ENCODE measurements at regions not wholly inside any gene's neighbourhood (a gene's known extent, or its start where the extent isn't known, plus 50 kb on each side); places are given as distances from the start of the nearest gene placed in this dataset.

- DNase-seq (ENCODE audit: low read depth): no peak
Observed at GRCh38 chr4:124899997-124900396, 187.5 kb upstream of the ANKRD50 start.

DNA sequence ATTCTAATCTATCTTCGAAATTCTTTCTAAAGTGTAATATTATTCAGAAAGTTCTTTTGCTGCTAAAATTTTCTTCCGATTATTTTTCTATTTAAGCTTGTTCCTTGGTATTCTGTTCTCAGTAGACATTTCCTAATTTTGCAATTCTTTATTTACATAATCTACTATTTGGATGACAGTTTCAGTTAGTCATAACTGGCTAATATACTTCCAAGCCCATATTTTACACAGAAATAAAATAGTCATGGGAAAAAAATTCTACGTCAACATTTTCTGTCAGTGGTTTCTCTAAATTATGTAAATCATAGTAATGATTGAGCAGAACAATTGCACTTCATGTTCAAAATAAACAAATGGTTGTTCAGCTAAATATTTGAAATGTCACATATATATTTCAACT, 178.0 kb upstream of the ANKRD50 start:
- no peak for DNase-seq (ENCODE audit: low read depth)

DNA sequence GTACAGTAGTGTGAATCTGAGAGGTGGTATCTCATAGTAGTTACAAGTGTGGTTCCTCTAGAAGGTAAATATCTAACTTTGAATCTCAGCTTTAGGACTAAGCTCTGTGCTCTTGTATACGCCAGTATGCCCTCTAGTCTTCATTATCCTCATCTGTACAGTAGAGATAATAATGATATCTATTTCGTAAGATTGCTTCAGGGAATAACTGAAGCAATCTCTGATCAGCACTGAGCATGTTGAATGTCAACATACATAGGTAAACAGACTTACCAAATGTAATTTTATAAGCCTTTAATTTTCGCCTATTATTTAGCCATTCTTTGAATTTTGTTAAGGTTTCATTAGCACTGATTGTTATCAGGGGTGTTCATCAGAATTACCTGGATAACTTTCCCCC, 175.2 kb upstream of the ANKRD50 start:
- DNase-seq (ENCODE audit: low read depth): no peak

GRCh38 chr4:124884316-124884715, 171.8 kb upstream of the ANKRD50 start:
- DNase-seq (ENCODE audit: low read depth): no peak

DNA sequence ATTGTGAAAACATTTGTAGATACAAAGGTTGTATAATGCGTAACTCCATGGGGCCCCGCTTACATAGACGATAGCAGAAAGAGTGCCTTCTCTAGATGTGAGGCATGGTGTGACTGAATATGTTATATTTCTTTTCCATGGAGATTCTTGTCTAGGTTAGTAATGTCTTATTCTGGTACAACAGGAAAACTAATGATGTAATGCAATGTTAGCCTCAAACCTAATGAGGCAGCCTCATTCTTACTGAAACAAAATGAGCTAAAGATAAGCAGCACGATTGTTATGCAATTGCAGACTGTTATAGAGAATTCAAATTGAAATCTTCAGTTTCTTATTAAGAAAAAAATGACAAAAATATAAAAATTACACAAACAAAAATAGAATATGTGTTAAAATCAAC, 171.1 kb upstream of the ANKRD50 start:
- no peak for DNase-seq (ENCODE audit: low read depth)

- no peak for DNase-seq (ENCODE audit: low read depth)
Observed at GRCh38 chr4:124879195-124879594, 166.7 kb upstream of the ANKRD50 start.

DNA sequence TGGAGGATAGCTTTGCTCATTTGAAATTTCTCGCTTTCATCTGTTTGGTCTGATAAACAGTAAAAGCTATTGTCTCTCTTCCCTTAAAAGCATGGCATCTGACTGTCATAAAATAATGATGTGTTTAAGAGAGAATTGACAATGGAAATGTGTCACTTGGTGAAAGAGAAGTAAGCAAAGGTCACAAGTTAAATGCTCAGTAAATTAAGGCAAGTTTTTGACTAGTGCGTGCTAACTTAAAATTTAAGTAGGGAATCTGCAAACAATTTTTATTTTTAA, 161.6 kb upstream of the ANKRD50 start:
- DNase-seq (ENCODE audit: low read depth): no peak

DNA sequence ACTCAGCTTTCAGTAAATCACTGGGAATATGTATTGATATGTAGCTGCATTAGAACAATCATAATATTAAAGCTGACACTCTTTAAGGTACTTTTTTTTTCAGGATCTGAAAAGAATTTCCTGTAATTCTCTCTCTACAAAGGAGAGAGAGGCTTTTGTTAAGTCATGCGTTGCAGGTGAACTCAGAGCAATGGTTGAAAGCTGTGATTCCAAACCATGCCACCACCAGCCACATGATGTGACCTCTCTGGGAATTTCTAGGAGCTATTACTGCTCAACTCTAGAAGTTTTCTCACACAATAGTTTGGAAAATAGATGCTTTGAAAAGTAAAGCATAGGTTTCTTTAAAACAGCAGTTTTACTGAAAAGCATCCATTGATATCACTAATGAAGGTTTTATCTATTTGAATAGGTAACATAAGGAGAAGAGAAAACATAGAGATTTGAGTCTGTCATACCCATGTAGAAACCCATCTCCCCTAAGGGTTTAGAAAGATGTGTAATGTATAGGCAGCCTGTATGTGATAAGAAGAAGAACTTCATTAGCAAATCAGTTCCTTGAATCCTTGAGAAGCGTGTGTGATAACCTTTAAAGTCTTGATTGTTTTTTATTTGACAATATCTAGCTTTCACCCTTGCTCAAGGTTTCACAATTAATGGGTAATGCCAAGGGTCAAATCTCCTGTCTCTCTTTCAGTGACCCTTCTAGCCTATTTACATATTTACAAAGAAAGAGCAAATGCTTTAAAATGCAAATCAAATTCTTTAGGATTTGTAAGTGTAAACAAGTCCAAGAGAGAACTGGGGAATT, 161.0 kb upstream of the ANKRD50 start:
- DNase-seq (ENCODE audit: low read depth): no peak

DNA sequence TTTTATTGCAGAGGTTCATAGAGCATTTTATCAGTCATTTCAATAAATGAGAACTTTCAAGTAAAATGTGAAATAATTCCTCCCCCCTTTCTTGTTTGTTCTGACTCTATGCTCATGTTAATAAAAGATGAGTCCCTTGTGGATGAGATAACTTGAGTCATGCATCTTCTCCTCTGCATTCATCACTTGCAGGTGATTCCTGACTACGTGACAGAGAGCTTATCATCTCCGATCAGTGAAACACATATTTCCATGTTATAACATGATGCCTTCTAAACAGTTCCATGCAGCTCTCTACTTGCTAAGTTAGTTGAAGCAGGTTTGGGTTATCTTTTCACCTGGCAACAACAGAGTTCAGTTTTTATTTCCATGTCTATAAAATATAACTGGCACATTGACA, 160.1 kb upstream of the ANKRD50 start:
- DNase-seq (ENCODE audit: low read depth): no peak

DNA sequence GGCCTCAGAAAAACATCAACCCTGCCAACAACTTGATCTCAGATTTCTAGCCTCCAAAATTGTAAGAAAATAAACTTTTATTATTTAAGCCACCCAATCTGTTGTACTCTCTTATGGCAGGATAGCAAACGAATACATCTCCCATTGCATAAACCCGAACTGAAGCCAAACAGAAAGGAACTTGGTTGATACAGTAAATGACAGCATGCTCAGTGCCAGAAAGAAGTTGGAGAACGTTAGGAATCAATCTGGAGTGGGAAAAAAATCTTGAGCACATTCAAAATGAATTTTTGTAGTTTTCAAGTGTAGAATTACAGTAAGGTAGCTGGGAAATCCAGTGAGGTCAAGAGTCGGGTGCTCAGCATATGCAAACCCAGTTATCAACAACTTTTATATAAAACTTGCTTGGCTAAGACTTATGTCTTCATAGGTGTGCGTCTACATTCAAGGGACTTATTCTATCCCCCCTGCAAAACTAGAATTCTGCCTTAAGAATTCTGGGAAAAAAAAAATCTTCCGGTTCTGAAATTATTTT, 157.5 kb upstream of the ANKRD50 start:
- no peak for DNase-seq (ENCODE audit: low read depth)

DNA sequence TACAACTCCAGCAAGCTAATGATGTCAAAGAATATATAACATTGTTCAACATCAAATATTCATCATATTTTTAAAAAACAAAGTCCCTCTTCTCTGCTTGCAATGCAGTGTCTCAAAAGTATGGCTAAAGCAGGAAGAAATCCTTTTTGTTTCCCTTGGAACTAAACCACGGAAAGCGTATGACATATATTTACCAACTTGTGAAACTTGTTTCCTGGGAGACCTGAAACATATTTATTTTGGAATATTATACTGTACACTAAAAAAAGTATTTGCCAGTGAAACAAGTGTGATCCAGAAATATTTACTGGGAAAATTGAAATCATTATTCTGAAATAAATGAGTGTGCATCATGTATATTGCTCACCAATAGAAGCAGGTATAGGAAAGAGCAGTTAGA, 156.0 kb upstream of the ANKRD50 start:
- no peak for DNase-seq (ENCODE audit: low read depth)

GRCh38 chr4:124867536-124867935, 155.0 kb upstream of the ANKRD50 start:
- no peak for DNase-seq (ENCODE audit: low read depth)

- no peak for DNase-seq (ENCODE audit: low read depth)
Observed at GRCh38 chr4:124866301-124866700, 153.8 kb upstream of the ANKRD50 start.

- no peak for DNase-seq (ENCODE audit: low read depth)
Observed at GRCh38 chr4:124863040-124863545, 150.6 kb upstream of the ANKRD50 start.

GRCh38 chr4:124862261-124862660, 149.7 kb upstream of the ANKRD50 start:
- DNase-seq (ENCODE audit: low read depth): no peak

DNA sequence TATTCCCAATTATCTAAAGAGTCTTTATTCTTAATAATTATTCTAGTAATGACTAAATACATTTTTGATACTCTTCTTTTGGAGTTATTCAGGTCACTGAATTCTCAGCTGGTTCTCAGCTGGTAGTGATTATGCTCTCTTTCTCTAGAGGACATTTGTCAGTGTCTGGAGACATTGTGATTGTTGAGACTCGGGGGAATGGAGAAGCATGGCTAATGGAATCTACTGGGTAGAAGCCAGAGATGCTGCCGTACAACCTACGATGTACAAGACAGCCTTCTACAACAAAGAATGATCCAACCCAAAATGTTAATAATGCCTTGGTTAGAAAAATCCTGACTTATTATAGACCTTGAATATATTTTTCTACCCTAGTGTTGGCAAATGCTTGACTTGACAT, 149.2 kb upstream of the ANKRD50 start:
- DNase-seq (ENCODE audit: low read depth): no peak

DNA sequence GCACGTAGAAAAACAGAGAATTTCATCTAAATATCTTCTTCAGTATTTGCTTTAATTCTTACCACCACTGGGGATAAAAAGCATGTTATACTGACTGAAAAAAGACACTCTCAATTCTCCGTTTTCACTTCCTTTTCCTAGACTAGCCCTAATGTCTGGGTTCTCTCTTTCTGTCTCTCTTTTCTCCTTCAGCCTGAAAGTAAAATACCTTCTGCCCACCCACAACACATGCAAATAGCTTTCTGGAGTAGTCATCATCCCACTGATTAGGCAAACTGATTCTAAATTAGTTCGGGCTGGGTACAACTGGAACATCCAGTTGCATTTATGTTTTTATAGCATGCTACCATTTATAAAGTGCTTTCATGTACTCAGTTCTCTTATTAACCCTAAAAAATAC, 142.4 kb upstream of the ANKRD50 start:
- DNase-seq (ENCODE audit: low read depth): no peak

DNA sequence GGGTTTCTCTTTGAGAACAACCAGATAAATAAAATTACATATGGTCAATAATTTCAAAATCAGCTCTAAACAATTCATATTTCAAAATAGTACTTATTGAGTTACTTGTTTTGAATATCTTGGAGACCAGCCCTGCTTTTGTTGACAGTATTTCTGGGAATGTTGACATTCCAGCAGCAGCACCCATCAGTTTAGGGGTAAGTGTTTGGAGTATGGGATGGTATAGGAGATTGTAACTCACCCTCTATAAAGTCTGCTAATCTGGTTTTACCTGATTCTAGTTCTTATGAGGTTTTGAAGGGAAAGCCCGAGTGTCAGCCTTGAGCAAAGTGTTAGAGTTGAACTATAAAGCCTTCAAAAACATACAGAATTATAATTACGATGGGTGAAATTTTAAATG, 139.2 kb upstream of the ANKRD50 start:
- DNase-seq (ENCODE audit: low read depth): no peak

- no peak for DNase-seq (ENCODE audit: low read depth)
Observed at GRCh38 chr4:124846306-124846705, 133.8 kb upstream of the ANKRD50 start.

DNA sequence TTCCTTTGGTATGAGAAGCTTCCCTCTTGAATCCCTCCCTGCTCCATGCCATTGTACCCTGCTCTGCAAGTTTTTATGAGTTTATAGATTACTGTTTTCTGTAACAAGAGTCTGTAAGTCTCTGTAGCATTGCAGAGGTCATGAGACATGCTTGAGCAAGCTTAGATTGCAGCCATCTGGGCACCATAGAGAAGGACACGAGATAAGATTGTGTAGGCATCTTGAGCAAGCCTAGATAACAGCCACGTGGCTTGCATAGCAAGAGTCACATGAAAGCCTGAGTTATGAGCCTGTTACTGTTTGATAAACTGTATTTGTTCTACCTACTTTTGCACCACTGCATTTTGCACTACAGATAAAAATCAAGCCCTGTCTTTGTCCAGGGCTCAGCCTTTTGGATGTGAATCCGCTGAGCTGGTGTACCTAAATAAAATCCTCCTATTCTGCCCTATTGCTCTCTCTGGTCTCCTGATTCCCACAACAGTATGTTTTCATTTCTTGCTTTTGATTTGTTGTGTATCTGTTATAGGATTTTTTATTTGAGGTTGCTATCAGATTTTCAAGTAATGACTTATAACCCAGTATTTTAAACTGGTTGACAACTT, 127.4 kb upstream of the ANKRD50 start:
- no peak for DNase-seq (ENCODE audit: low read depth)

GRCh38 chr4:124833831-124834505, 121.4 kb upstream of the ANKRD50 start:
- DNase-seq (ENCODE audit: low read depth): no peak

- DNase-seq (ENCODE audit: low read depth): no peak
Observed at GRCh38 chr4:124828382-124828781, 115.8 kb upstream of the ANKRD50 start.
